ENCODE measurements at regions not wholly inside any gene's neighbourhood (a gene's known extent, or its start where the extent isn't known, plus 50 kb on each side); places are given as distances from the start of the nearest gene placed in this dataset.

GRCh38 chr10:90327611-90328010, 530.2 kb downstream of the HTR7 start:
- no peaks in the 10 kb centered on the region for H3K79me2 ChIP-seq (ENCODE audit: control insufficient read depth, insufficient read depth, low read length)
- H3K9ac ChIP-seq (ENCODE audit: control insufficient read depth, extremely low read depth, insufficient read depth, low read length) = no peak overlapping the region
- H3K36me3 ChIP-seq (ENCODE audit: control insufficient read depth in 2 of 2, extremely low read depth in 1 of 2, insufficient read depth in 2 of 2, low read length in 2 of 2) = no peaks in the 10 kb centered on the region

DNA sequence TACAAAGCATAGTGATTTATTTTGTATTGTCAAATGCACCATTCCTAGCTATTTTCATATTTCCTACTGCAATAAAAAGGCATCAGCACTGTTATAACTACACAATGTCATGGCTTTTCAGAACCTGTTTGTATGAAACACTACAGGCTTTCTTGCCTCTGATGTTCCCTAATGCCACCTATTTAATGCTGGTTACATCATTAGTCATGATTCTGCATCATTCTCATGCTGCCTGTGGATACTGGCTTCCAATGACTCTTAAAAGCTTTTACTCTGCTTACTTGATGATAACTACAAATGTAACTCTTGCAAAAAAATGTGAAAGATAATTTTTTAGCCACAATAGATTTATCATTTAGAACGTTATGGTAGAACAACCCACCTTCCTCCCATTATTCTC, 529.4 kb downstream of the HTR7 start:
- TF ChIP-seq EZH2 (IDR thresholded peaks at IDR 0.05; ENCODE audit: low read length) = no peak
- TF ChIP-seq CTCF (optimal IDR thresholded peaks at IDR 0.05 in 1 of 3, IDR thresholded peaks at IDR 0.05 in 1 of 3, conservative IDR thresholded peaks at IDR 0.05 in 1 of 3; ENCODE audit: extremely low read depth in 1 of 3, insufficient read depth in 2 of 3, low read length in 3 of 3) = no peak
- no peaks in the 10 kb centered on the region for H3K9me1 ChIP-seq (ENCODE audit: control insufficient read depth, extremely low read depth, insufficient read depth, low read length)
- no peak overlapping the region for H3K4me3 ChIP-seq (ENCODE audit: control insufficient read depth in 2 of 3, extremely low read depth in 1 of 3, insufficient read depth in 2 of 3, low read depth in 1 of 3, low read length in 3 of 3)
- no peaks in the 10 kb centered on the region for H3K27me3 ChIP-seq (ENCODE audit: control insufficient read depth, extremely low read depth, insufficient read depth, low read length)
- no peak overlapping the region for H3K9ac ChIP-seq (ENCODE audit: control insufficient read depth, extremely low read depth, insufficient read depth, low read length)
- H2AFZ ChIP-seq (ENCODE audit: control insufficient read depth, low read length) = no peak overlapping the region
- H3K4me2 ChIP-seq (ENCODE audit: control insufficient read depth, extremely low read depth, insufficient read depth, low read depth, low read length) = no peak overlapping the region
- dilution Hi-C loops (cut with MboI; ENCODE audit: extremely low pct_ligation_motif_present, low sequenced_read_pairs) = no loop called here
- no peaks in the 10 kb centered on the region for H3K79me2 ChIP-seq (ENCODE audit: control insufficient read depth, insufficient read depth, low read length)
- H3K27ac ChIP-seq (ENCODE audit: control insufficient read depth, insufficient read depth, low read length) = no peak overlapping the region
- DNase-seq (ENCODE audit: low read depth, low spot score) = no peak
- no peaks in the 10 kb centered on the region for H3K36me3 ChIP-seq (ENCODE audit: control insufficient read depth in 2 of 2, extremely low read depth in 1 of 2, insufficient read depth in 2 of 2, low read length in 2 of 2)
- peaks cover 8% of the 10 kb centered on the region for H3K4me1 ChIP-seq (ENCODE audit: control insufficient read depth, extremely low read depth, insufficient read depth, low read length)
- H3K9me3 ChIP-seq (ENCODE audit: control insufficient read depth, low read depth, low read length) = no peaks in the 10 kb centered on the region
- H4K20me1 ChIP-seq (ENCODE audit: control insufficient read depth, extremely low read depth, insufficient read depth, low read length) = no peaks in the 10 kb centered on the region
- FAIRE-seq = no peak

More at GRCh38 chr10:90327611-90328010, 530.2 kb downstream of the HTR7 start:
- FAIRE-seq (no peak), DNase-seq (ENCODE audit: low read depth, low spot score) (no peak)
- Histone ChIP-seq H3K9me1 (ENCODE audit: control insufficient read depth, extremely low read depth, insufficient read depth, low read length) (no peaks in the 10 kb centered on the region), H3K27me3 (ENCODE audit: control insufficient read depth, extremely low read depth, insufficient read depth, low read length) (no peaks in the 10 kb centered on the region), H3K27ac (ENCODE audit: control insufficient read depth, insufficient read depth, low read length) (no peak overlapping the region), H3K4me2 (ENCODE audit: control insufficient read depth, extremely low read depth, insufficient read depth, low read depth, low read length) (no peak overlapping the region), H2AFZ (ENCODE audit: control insufficient read depth, low read length) (no peak overlapping the region), H4K20me1 (ENCODE audit: control insufficient read depth, extremely low read depth, insufficient read depth, low read length) (no peaks in the 10 kb centered on the region), H3K4me1 (ENCODE audit: control insufficient read depth, extremely low read depth, insufficient read depth, low read length) (peaks cover 8% of the 10 kb centered on the region), H3K4me3 (ENCODE audit: control insufficient read depth in 2 of 3, extremely low read depth in 1 of 3, insufficient read depth in 2 of 3, low read depth in 1 of 3, low read length in 3 of 3) (no peak overlapping the region), H3K9me3 (ENCODE audit: control insufficient read depth, low read depth, low read length) (no peaks in the 10 kb centered on the region)
- TF ChIP-seq CTCF (optimal IDR thresholded peaks at IDR 0.05 in 1 of 3, IDR thresholded peaks at IDR 0.05 in 1 of 3, conservative IDR thresholded peaks at IDR 0.05 in 1 of 3; ENCODE audit: extremely low read depth in 1 of 3, insufficient read depth in 2 of 3, low read length in 3 of 3) = no peak
- no peak for TF ChIP-seq EZH2 (IDR thresholded peaks at IDR 0.05; ENCODE audit: low read length)
- dilution Hi-C loops (cut with MboI; ENCODE audit: extremely low pct_ligation_motif_present, low sequenced_read_pairs) = no loop called here
